GDM1 (cell line): ENCODE measurements at regions not wholly inside any gene's neighbourhood (a gene's known extent, or its start where the extent isn't known, plus 50 kb on each side); places are given as distances from the start of the nearest gene placed in this dataset.

Experiments used
- DNase-seq: peaks from one replicate; lab custom pipeline; 2025; lab: John Stamatoyannopoulos, UW

- no peak for DNase-seq
Measured at GRCh38 chr5:71865665-71866320, 146.7 kb downstream of the CARTPT start.

- DNase-seq, result no peak
Measured at GRCh38 chr5:71872311-71872864, 153.3 kb downstream of the CARTPT start.

- DNase-seq, result no peak
Measured at GRCh38 chr5:71873191-71873591, 154.1 kb downstream of the CARTPT start.

- no peak for DNase-seq
Measured at GRCh38 chr5:71874521-71874920, 155.4 kb downstream of the CARTPT start.

GRCh38 chr5:71877511-71877910, 158.4 kb downstream of the CARTPT start:
- DNase-seq, result no peak

GRCh38 chr5:71880536-71880935, 161.5 kb downstream of the CARTPT start:
- no peak for DNase-seq

- DNase-seq, result no peak
Measured at GRCh38 chr5:71882826-71883741, 164.0 kb downstream of the CARTPT start.

- DNase-seq, result no peak
Measured at GRCh38 chr5:71883742-71884103, 164.6 kb downstream of the CARTPT start.

- no peak for DNase-seq
Measured at GRCh38 chr5:71884926-71885325, 165.9 kb downstream of the CARTPT start.

GRCh38 chr5:71886406-71886805, 167.3 kb downstream of the CARTPT start:
- DNase-seq, result no peak

- no peak for DNase-seq
Measured at GRCh38 chr5:71887680-71888079, 168.6 kb downstream of the CARTPT start.

GRCh38 chr5:71891406-71891805, 172.3 kb downstream of the CARTPT start:
- DNase-seq, result no peak

GRCh38 chr5:71891856-71892255, 172.8 kb downstream of the CARTPT start:
- DNase-seq, result no peak

GRCh38 chr5:71892641-71893365, 173.7 kb downstream of the CARTPT start:
- DNase-seq, result no peak

- DNase-seq, result no peak
Measured at GRCh38 chr5:71893451-71893850, 174.4 kb downstream of the CARTPT start.

- DNase-seq, result no peak
Measured at GRCh38 chr5:71894091-71894490, 175.0 kb downstream of the CARTPT start.

GRCh38 chr5:71895546-71895945, 176.5 kb downstream of the CARTPT start:
- no peak for DNase-seq

GRCh38 chr5:71899865-71900342, 180.8 kb downstream of the CARTPT start:
- DNase-seq, result no peak

GRCh38 chr5:71903808-71904207, 184.7 kb downstream of the CARTPT start:
- DNase-seq, result no peak

- no peak for DNase-seq
Measured at GRCh38 chr5:71904852-71905251, 185.8 kb downstream of the CARTPT start.

GRCh38 chr5:71905834-71906711, 187.0 kb downstream of the CARTPT start:
- DNase-seq, result no peak
